ENCODE measurements at regions not wholly inside any gene's neighbourhood (a gene's known extent, or its start where the extent isn't known, plus 50 kb on each side); places are given as distances from the start of the nearest gene placed in this dataset.
"Not testable (repeated sequence)": the region's sequence is repeated elsewhere in the genome, so short reads cannot be mapped to it uniquely, and the experiment has no call there.

DNA sequence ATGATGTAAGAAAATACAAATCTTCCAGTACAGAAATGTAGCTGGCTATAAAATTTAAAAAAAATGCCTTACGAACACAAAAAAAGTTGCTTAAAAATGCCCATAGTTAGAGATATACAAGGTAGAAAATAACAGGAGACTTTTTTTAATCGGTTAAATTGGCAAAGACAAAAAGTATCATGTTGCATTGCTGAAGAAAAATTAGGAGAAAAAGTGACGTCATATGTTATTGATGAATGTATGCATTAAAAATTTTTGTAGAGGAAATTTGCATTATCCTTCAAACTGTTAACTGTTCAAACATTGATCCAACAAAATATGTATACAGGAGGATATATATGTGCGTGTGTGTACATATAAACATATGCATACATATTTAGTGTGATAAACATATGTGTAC is 1634.4 kb upstream of the PCDH7 start:
- Histone ChIP-seq H3K4me3 (no peak overlapping the region), H3K9me3 (no peaks in the 10 kb centered on the region), H3K4me1 (no peaks in the 10 kb centered on the region), H3K27ac (no peak overlapping the region), H3K27me3 (no peaks in the 10 kb centered on the region), H3K36me3 (no peaks in the 10 kb centered on the region)
- intact Hi-C loops (cut with DNase I; ENCODE audit: low total_unique reads) = no loop called here
- DNase-seq (ENCODE audit: low spot score in 2 of 2) = no peak
- TF ChIP-seq POLR2AphosphoS5 (IDR thresholded peaks at IDR 0.05) = no peak
- no peak for TF ChIP-seq POLR2A (IDR thresholded peaks at IDR 0.05)
- no peak for TF ChIP-seq CTCF (IDR thresholded peaks at IDR 0.05)

GRCh38 chr4:29104694-29105093 is 1615.5 kb upstream of the PCDH7 start:
- no peak for DNase-seq (ENCODE audit: low spot score in 2 of 2)
- intact Hi-C loops (cut with DNase I; ENCODE audit: low total_unique reads) = no loop called here
- no peaks in the 10 kb centered on the region for H3K9me3 ChIP-seq
- no peak overlapping the region for H3K27ac ChIP-seq
- H3K4me3 ChIP-seq = no peak overlapping the region
- H3K36me3 ChIP-seq = no peaks in the 10 kb centered on the region
- H3K4me1 ChIP-seq = no peaks in the 10 kb centered on the region
- TF ChIP-seq POLR2A (IDR thresholded peaks at IDR 0.05) (no peak), POLR2AphosphoS5 (IDR thresholded peaks at IDR 0.05) (no peak), CTCF (IDR thresholded peaks at IDR 0.05) (no peak)
- no peaks in the 10 kb centered on the region for H3K27me3 ChIP-seq

- no peak for DNase-seq (ENCODE audit: low spot score in 2 of 2)
- Histone ChIP-seq H3K4me3 (no peak overlapping the region), H3K27ac (no peak overlapping the region), H3K9me3 (no peaks in the 10 kb centered on the region), H3K36me3 (no peaks in the 10 kb centered on the region), H3K27me3 (no peaks in the 10 kb centered on the region), H3K4me1 (no peaks in the 10 kb centered on the region)
- intact Hi-C loops (cut with DNase I; ENCODE audit: low total_unique reads) = no loop called here
- TF ChIP-seq POLR2A (IDR thresholded peaks at IDR 0.05) (no peak), POLR2AphosphoS5 (IDR thresholded peaks at IDR 0.05) (no peak), CTCF (IDR thresholded peaks at IDR 0.05) (no peak)
These were observed 1606.2 kb upstream of the PCDH7 start for GRCh38 chr4:29113960-29114359.

DNA sequence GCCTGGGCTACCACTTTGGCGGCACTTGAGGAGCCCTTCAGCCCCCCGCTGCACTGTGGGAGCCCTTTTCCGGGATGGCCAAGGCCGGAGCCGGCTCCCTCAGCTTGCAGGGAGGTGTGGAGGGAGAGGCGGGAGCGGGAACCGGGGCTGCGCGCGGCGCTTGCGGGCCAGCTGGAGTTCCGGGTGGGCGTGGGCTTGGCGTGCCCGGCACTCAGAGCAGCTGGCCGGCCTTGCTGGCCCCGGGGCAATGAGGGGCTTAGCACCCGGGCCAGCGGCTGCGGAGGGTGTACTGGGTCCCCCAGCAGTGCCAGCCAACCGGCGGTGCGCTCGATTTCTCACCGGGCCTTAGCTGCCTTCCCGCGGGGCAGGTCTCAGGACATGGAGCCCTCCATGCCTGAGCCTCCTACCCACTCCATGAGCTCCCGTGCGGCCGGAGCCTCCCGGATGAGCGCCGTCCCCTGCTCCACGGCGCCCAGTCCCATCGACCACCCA is 1602.9 kb upstream of the PCDH7 start:
- DNase-seq (ENCODE audit: low spot score in 2 of 2); H3K36me3 ChIP-seq; H3K4me1 ChIP-seq; intact Hi-C loops (cut with DNase I; ENCODE audit: low total_unique reads); H3K4me3 ChIP-seq; H3K27ac ChIP-seq; H3K27me3 ChIP-seq; H3K9me3 ChIP-seq: not testable (repeated sequence)

- H3K9me3 ChIP-seq = no peaks in the 10 kb centered on the region
- no peak overlapping the region for H3K27ac ChIP-seq
- intact Hi-C loops (cut with DNase I; ENCODE audit: low total_unique reads) = no loop called here
- H3K4me3 ChIP-seq = no peak overlapping the region
- no peaks in the 10 kb centered on the region for H3K27me3 ChIP-seq
- H3K36me3 ChIP-seq = no peaks in the 10 kb centered on the region
- DNase-seq (ENCODE audit: low spot score in 2 of 2) = no peak
- H3K4me1 ChIP-seq = no peaks in the 10 kb centered on the region
- no peak for TF ChIP-seq POLR2AphosphoS5 (IDR thresholded peaks at IDR 0.05)
- TF ChIP-seq CTCF (IDR thresholded peaks at IDR 0.05) = no peak
- no peak for TF ChIP-seq POLR2A (IDR thresholded peaks at IDR 0.05)
These were observed 1598.6 kb upstream of the PCDH7 start for GRCh38 chr4:29121586-29121985.

- DNase-seq (ENCODE audit: low spot score in 2 of 2) = no peak
- TF ChIP-seq POLR2AphosphoS5 (IDR thresholded peaks at IDR 0.05) (no peak), CTCF (IDR thresholded peaks at IDR 0.05) (no peak), POLR2A (IDR thresholded peaks at IDR 0.05) (no peak)
- no peak overlapping the region for H3K27ac ChIP-seq
- H3K4me1 ChIP-seq = no peaks in the 10 kb centered on the region
- H3K4me3 ChIP-seq = no peak overlapping the region
- H3K36me3 ChIP-seq = no peaks in the 10 kb centered on the region
- intact Hi-C loops (cut with DNase I; ENCODE audit: low total_unique reads) = no loop called here
- H3K27me3 ChIP-seq = no peaks in the 10 kb centered on the region
- H3K9me3 ChIP-seq = no peaks in the 10 kb centered on the region
These were observed 1591.4 kb upstream of the PCDH7 start for GRCh38 chr4:29128810-29129209.
